Mesendoderm (in vitro differentiated cells): ENCODE measurements at regions not wholly inside any gene's neighbourhood (a gene's known extent, or its start where the extent isn't known, plus 50 kb on each side); places are given as distances from the start of the nearest gene placed in this dataset.
A peak's percentile ranks its signal among the peaks of the same experiment; 100 is the strongest.

Source experiments
- DNase-seq: peaks from one replicate; pipeline ENCODE4 v3.0.0; 2013
- H2AK5ac ChIP-seq: 2 replicates; pipeline ENCODE4 v1.6.1; 2013; ENCODE audit warnings: low read length, inconsistent platforms
- H2BK120ac ChIP-seq: 2 replicates; pipeline ENCODE4 v1.6.1; 2013; ENCODE audit warnings: low read depth, mild to moderate bottlenecking, low read length, moderate library complexity, mixed read lengths
- H2BK15ac ChIP-seq: replicated peaks from 2 replicates; pipeline ENCODE4 v1.6.1; 2013; ENCODE audit warnings: low read depth, mild to moderate bottlenecking, moderate library complexity
- H2BK5ac ChIP-seq: 2 replicates; pipeline ENCODE4 v1.6.1; 2013; ENCODE audit warnings: low read length, inconsistent platforms
- H3K18ac ChIP-seq: 2 replicates; pipeline ENCODE4 v1.6.1; 2013; ENCODE audit warnings: mild to moderate bottlenecking, low read length, mixed read lengths
- H3K23ac ChIP-seq: one replicate; pipeline ENCODE4 v1.6.1; 2013; ENCODE audit warnings: low read length
- H3K27ac ChIP-seq: 2 replicates; pipeline ENCODE4 v1.5.1; 2013; ENCODE audit warnings: low read depth, mild to moderate bottlenecking, inconsistent platforms, low read length, moderate library complexity
- H3K27me3 ChIP-seq: 2 replicates; pipeline ENCODE4 v1.6.1; 2013; ENCODE audit warnings: low read length, control low read depth, mild to moderate bottlenecking, inconsistent platforms; ENCODE audit not compliant: insufficient read depth, poor library complexity
- H3K36me3 ChIP-seq: 2 replicates; pipeline ENCODE4 v1.6.1; 2013; ENCODE audit warnings: low read length, inconsistent platforms; ENCODE audit not compliant: control insufficient read depth, insufficient read depth
- H3K4ac ChIP-seq: one replicate; pipeline ENCODE4 v1.6.1; 2013; ENCODE audit warnings: low read depth, mild to moderate bottlenecking, low read length, moderate library complexity
- H3K4me1 ChIP-seq: 2 replicates; pipeline ENCODE4 v1.6.1; 2013; ENCODE audit warnings: low read depth, low read length, inconsistent platforms; ENCODE audit not compliant: control insufficient read depth
- H3K4me2 ChIP-seq: 2 replicates; pipeline ENCODE4 v1.6.1; 2013; ENCODE audit warnings: low read length
- H3K4me3 ChIP-seq: 2 replicates; pipeline ENCODE4 v1.5.1; 2013; ENCODE audit warnings: mild to moderate bottlenecking, low read length
- H3K56ac ChIP-seq: one replicate; pipeline ENCODE4 v1.6.1; 2013; ENCODE audit warnings: low read length
- H3K79me1 ChIP-seq: 2 replicates; pipeline ENCODE4 v1.6.1; 2013; ENCODE audit warnings: low read length, inconsistent platforms
- H3K79me2 ChIP-seq: 2 replicates; pipeline ENCODE4 v1.6.1; 2013; ENCODE audit warnings: mild to moderate bottlenecking, low read length; ENCODE audit not compliant: control insufficient read depth, insufficient read depth
- H3K9ac ChIP-seq: 2 replicates; pipeline ENCODE4 v1.6.1; 2013; ENCODE audit warnings: low read length, inconsistent platforms
- H4K5ac ChIP-seq: one replicate; pipeline ENCODE4 v1.6.1; 2013; ENCODE audit warnings: low read length
- H4K8ac ChIP-seq: one replicate; pipeline ENCODE4 v1.6.1; 2013; ENCODE audit warnings: low read depth, mild to moderate bottlenecking, control low read depth, low read length, moderate library complexity
- WGBS: extraction: QIAGEN DNeasy Blood & Tissue Kit; methylation state at CpG from one replicate; pipeline ENCODE4 v1.1.7; 2013; ENCODE audit warnings: low lambda C conversion rate, missing lambda C conversion rate; ENCODE audit not compliant: insufficient coverage; ENCODE audit errors: extremely low coverage; 5-methylcytosine and 5-hydroxymethylcytosine counted together

DNA sequence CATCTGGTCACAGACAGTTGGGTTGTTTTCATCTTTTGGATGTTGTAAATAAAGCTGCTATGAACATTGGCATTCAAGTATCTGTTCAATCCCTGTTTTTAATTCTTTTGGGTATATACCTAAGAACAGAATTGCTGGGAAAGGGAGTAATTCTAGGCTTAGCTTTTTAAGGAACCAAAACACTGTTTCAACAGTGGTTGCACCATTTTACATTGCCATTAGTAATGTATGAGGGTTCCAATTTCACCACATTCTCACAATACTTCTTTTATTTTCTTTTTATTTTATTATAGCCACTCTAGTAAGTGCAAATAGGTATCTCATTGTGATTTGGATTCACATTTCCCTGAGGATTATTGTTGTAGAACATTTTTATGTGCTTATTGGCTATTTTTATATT, 108.9 kb upstream of the GLS start:
- Histone ChIP-seq H4K8ac (no peak overlapping the region), H3K9ac (no peak overlapping the region), H3K27me3 (no peaks in the 10 kb centered on the region), H3K27ac (no peak overlapping the region), H3K23ac (no peak overlapping the region), H3K4me2 (no peak overlapping the region), H2BK15ac (no peak overlapping the region), H3K56ac (no peak overlapping the region), H3K79me2 (no peaks in the 10 kb centered on the region), H2BK120ac (no peak overlapping the region), H3K4me1 (no peaks in the 10 kb centered on the region), H3K36me3 (no peaks in the 10 kb centered on the region), H3K4ac (no peak overlapping the region), H3K79me1 (no peaks in the 10 kb centered on the region), H3K18ac (no peak overlapping the region), H2BK5ac (no peak overlapping the region), H3K4me3 (no peak overlapping the region), H2AK5ac (no peak overlapping the region), H4K5ac (no peak overlapping the region)
- no peak for DNase-seq

DNA sequence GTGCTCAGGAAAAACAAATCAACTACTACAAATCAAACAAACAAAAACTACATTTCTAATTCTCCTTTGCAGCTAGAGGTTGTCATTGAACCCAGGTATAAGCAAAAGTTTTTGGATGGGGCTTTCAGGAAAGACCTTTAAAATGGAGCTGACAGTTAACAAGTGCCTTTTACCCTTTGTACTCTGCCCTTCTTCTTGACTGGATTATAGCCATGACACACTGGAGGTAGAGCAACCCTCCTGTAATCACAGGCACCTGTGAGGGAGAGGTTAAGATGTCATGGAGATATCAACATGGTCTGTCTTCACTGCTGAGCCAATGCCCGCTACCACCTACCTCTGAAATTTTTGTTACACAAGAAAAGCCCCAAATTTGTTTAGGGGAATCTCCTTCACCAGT, 100.0 kb upstream of the GLS start:
- Histone ChIP-seq H3K23ac (no peak overlapping the region), H2BK15ac (no peak overlapping the region)
- WGBS, result no CpG with 5 or more reads among the region's 1 CpG

DNA sequence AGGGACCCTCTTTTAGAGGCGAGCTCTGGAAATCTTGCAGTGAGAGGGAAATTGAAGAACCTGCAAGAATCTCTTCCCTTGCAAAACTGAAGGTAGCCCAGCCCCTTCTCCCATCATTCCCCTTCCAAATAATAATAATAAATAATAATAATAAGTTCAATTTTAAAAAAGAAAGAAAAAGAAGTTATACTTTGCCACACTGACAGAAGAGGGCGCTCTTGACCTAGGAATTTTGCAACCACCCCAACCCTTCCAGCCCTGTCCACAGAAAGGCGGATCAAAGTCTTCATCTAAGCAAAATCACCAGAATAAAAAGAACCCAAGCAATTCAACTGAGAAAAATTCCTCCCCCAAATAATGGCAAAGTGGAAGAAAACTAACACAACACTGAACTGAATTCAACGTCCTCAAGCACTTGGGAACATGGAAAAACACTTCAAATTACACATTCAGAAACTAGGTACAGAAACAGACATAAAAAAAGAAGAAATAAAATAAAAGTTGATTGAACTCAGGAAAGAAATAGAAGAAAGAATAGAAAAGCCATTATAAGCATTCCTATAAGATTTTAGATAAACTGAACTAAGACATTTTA, 98.9 kb upstream of the GLS start:
- no peak overlapping the region for H3K4me2 ChIP-seq
- H4K8ac ChIP-seq, result no peak overlapping the region
- no peaks in the 10 kb centered on the region for H3K36me3 ChIP-seq
- H3K56ac ChIP-seq, result no peak overlapping the region
- H3K4ac ChIP-seq, result no peak overlapping the region
- no peaks in the 10 kb centered on the region for H3K27me3 ChIP-seq
- no peak overlapping the region for H3K4me3 ChIP-seq
- H3K18ac ChIP-seq, result no peak overlapping the region
- H4K5ac ChIP-seq, result no peak overlapping the region
- H2BK15ac ChIP-seq, result no peak overlapping the region
- no peak overlapping the region for H3K27ac ChIP-seq
- peak; percentile 51 for DNase-seq
- no peak overlapping the region for H2AK5ac ChIP-seq
- no peak overlapping the region for H2BK5ac ChIP-seq
- no peak overlapping the region for H3K9ac ChIP-seq
- H3K23ac ChIP-seq, result no peak overlapping the region
- no peaks in the 10 kb centered on the region for H3K79me1 ChIP-seq
- no CpG with 5 or more reads among the region's 4 CpGs for WGBS
- H2BK120ac ChIP-seq, result no peak overlapping the region
- H3K79me2 ChIP-seq, result no peaks in the 10 kb centered on the region
- H3K4me1 ChIP-seq, result no peaks in the 10 kb centered on the region

More for the DNA sequence above, 100.0 kb upstream of the GLS start:
- no peak overlapping the region for H3K56ac ChIP-seq
- no peak overlapping the region for H3K18ac ChIP-seq
- no peak for DNase-seq
- H3K27ac ChIP-seq, result no peak overlapping the region
- H3K27me3 ChIP-seq, result no peaks in the 10 kb centered on the region
- no peaks in the 10 kb centered on the region for H3K79me2 ChIP-seq
- H4K5ac ChIP-seq, result no peak overlapping the region
- H3K9ac ChIP-seq, result no peak overlapping the region
- no peaks in the 10 kb centered on the region for H3K4me1 ChIP-seq
- no peak overlapping the region for H4K8ac ChIP-seq
- no peak overlapping the region for H3K4ac ChIP-seq
- no peaks in the 10 kb centered on the region for H3K36me3 ChIP-seq
- H3K79me1 ChIP-seq, result no peaks in the 10 kb centered on the region
- no peak overlapping the region for H2BK120ac ChIP-seq
- no peak overlapping the region for H3K4me2 ChIP-seq
- no peak overlapping the region for H3K4me3 ChIP-seq
- no peak overlapping the region for H2AK5ac ChIP-seq
- no peak overlapping the region for H2BK5ac ChIP-seq

DNA sequence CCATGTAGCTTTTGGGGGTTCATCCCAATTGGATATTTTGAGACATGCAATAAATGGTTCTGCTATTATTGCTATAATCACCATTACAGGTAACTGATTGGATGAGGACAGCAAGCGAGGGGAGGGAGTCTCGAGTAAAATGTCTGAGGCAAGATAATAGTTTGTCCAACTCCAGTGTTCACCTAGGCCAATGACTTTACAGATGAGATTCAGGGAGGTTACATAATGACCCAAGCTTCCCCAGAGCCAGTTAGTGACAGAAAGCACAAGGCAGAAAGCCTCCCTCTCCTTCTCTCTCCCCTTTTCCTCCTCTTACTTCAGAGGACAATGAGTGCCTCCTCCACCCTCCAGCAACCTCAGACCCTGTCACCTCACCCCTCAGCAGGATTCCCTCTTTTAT, 98.4 kb upstream of the GLS start:
- Histone ChIP-seq H4K5ac (no peak overlapping the region), H3K4me2 (no peak overlapping the region), H3K23ac (no peak overlapping the region), H2BK5ac (no peak overlapping the region), H3K9ac (no peak overlapping the region), H3K18ac (no peak overlapping the region), H3K27ac (no peak overlapping the region), H3K27me3 (no peaks in the 10 kb centered on the region), H3K79me2 (no peaks in the 10 kb centered on the region), H2BK120ac (no peak overlapping the region), H2AK5ac (no peak overlapping the region), H4K8ac (no peak overlapping the region), H3K4me1 (no peaks in the 10 kb centered on the region), H3K79me1 (no peaks in the 10 kb centered on the region), H2BK15ac (no peak overlapping the region), H3K36me3 (no peaks in the 10 kb centered on the region), H3K56ac (no peak overlapping the region), H3K4me3 (no peak overlapping the region), H3K4ac (no peak overlapping the region)
- no peak for DNase-seq
- no CpG with 5 or more reads among the region's 2 CpGs for WGBS

DNA sequence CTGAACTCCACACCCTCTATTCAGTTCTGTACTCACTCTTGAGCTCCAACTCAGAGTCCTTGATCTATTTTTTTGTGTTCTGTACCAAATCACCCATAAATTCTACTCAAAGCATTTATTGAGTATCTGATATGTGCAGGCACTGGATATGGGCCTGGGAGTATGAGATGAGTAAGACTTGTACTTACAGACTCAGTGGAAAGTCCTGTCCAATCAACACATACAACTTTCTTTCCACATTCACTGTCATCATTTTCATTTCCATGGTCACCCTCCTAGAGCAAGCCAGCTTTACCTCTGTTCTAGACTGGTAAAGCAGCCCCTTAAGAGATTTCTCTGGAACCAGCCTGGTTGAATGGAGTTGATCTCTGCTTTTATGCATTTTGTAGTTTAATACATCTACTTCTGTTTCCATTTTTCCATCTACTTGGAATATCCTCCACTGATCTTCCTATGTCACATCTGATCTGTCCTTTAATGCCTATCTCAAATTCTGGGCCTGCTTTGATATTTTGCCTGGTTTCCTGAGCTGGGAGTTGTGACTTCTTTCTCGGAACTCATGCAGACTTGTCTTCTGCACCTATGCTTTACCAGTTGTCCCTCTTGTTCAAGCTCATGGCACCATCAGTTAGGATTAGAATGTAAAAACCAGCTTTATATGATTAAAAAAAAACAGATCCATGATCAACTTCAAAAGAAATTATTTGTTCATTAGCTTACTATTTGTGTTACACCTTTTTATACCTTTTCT, 96.9 kb upstream of the GLS start:
- DNase-seq, result no peak
- Histone ChIP-seq H3K27me3 (no peaks in the 10 kb centered on the region), H4K5ac (no peak overlapping the region), H3K4me2 (no peak overlapping the region), H2BK120ac (no peak overlapping the region), H3K79me1 (no peaks in the 10 kb centered on the region), H2BK5ac (no peak overlapping the region), H3K27ac (no peak overlapping the region), H3K36me3 (no peaks in the 10 kb centered on the region), H3K9ac (no peak overlapping the region), H3K23ac (no peak overlapping the region), H3K79me2 (no peaks in the 10 kb centered on the region), H3K4me3 (no peak overlapping the region), H3K18ac (no peak overlapping the region), H3K56ac (no peak overlapping the region), H3K4ac (no peak overlapping the region), H2AK5ac (no peak overlapping the region), H3K4me1 (no peaks in the 10 kb centered on the region), H2BK15ac (no peak overlapping the region), H4K8ac (no peak overlapping the region)
- WGBS, result no CpG with 5 or more reads among the region's 1 CpG

DNA sequence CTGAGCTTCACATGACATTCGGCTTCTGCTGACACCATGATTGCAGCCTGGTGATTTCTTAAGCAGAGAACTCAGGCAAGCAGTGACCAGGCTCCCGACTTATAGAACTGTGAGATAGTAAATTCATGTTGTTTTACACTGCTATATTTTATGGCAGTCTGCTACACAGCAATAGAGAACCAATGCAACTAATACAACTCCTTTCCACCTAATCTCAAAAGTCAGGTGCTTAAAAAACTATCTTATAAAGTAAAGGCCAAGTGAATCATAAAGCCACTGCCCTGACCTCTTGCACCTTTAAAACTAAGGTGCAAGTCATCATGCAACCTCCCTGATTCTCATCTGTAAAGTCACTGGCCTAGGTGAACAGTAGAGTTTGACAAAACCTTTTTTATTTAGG, 95.3 kb upstream of the GLS start:
- no peak overlapping the region for H2BK5ac ChIP-seq
- no peak overlapping the region for H3K4me2 ChIP-seq
- no peak overlapping the region for H2AK5ac ChIP-seq
- peaks cover 2% of the 10 kb centered on the region for H3K4me1 ChIP-seq
- no peak overlapping the region for H3K18ac ChIP-seq
- DNase-seq, result no peak
- H3K4ac ChIP-seq, result no peak overlapping the region
- H3K79me2 ChIP-seq, result no peaks in the 10 kb centered on the region
- no peak overlapping the region for H3K27ac ChIP-seq
- no peaks in the 10 kb centered on the region for H3K36me3 ChIP-seq
- no peak overlapping the region for H2BK120ac ChIP-seq
- H3K4me3 ChIP-seq, result no peak overlapping the region
- no peaks in the 10 kb centered on the region for H3K79me1 ChIP-seq
- H3K27me3 ChIP-seq, result no peaks in the 10 kb centered on the region
- no peak overlapping the region for H3K23ac ChIP-seq
- WGBS, result no CpG with 5 or more reads among the region's 2 CpGs
- no peak overlapping the region for H3K56ac ChIP-seq
- H2BK15ac ChIP-seq, result no peak overlapping the region
- H4K8ac ChIP-seq, result no peak overlapping the region
- no peak overlapping the region for H4K5ac ChIP-seq
- H3K9ac ChIP-seq, result no peak overlapping the region
